Upper lobe of left lung (tissue), 4 donors: ENCODE measurements at regions not wholly inside any gene's neighbourhood (a gene's known extent, or its start where the extent isn't known, plus 50 kb on each side); places are given as distances from the start of the nearest gene placed in this dataset.
"Not testable (repeated sequence)": the region's sequence is repeated elsewhere in the genome, so short reads cannot be mapped to it uniquely, and the experiment has no call there.

ENCODE experiments used
- EP300 ChIP-seq, 4 donors: sonication (generic); formaldehyde crosslinking; IDR thresholded peaks; one replicate each; pipeline ENCODE4 v1.5.1; 2017; ENCODE audit warnings: antibody characterized with exemption in 4 of 4, control low read depth in 2 of 4
- POLR2A ChIP-seq, 4 donors: fragments of 450-650 bp; IDR thresholded peaks; one replicate each; pipeline ENCODE4 v1.5.1; 2016 to 2017; ENCODE audit warnings: antibody characterized with exemption in 4 of 4, mild to moderate bottlenecking in 2 of 4
- POLR2AphosphoS5 ChIP-seq, 2 donors: sonication (generic); formaldehyde crosslinking; IDR thresholded peaks; one replicate each; pipeline ENCODE4 v1.5.1; 2017; ENCODE audit warnings: antibody characterized with exemption in 2 of 2
- TF ChIP-seq, protein P1 (sequence below), 6 experiments: fragments of 450-650 bp in 4 of 6; fragments of 200-600 bp in 2 of 6; sonication (generic) in 2 of 6; IDR thresholded peaks; one replicate each; pipeline ENCODE4 v1.5.1; 2016 to 2019; ENCODE audit warnings: antibody characterized with exemption in 6 of 6

GRCh38 chr3:185990995-185991394, 53.2 kb upstream of the TRA2B start:
- TF ChIP-seq, protein P1, sequence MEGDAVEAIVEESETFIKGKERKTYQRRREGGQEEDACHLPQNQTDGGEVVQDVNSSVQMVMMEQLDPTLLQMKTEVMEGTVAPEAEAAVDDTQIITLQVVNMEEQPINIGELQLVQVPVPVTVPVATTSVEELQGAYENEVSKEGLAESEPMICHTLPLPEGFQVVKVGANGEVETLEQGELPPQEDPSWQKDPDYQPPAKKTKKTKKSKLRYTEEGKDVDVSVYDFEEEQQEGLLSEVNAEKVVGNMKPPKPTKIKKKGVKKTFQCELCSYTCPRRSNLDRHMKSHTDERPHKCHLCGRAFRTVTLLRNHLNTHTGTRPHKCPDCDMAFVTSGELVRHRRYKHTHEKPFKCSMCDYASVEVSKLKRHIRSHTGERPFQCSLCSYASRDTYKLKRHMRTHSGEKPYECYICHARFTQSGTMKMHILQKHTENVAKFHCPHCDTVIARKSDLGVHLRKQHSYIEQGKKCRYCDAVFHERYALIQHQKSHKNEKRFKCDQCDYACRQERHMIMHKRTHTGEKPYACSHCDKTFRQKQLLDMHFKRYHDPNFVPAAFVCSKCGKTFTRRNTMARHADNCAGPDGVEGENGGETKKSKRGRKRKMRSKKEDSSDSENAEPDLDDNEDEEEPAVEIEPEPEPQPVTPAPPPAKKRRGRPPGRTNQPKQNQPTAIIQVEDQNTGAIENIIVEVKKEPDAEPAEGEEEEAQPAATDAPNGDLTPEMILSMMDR (IDR thresholded peaks at IDR 0.05), result not testable (repeated sequence)
- TF ChIP-seq POLR2AphosphoS5, EP300, POLR2A (IDR thresholded peaks at IDR 0.05): not testable (repeated sequence)
